ENCODE measurements at regions not wholly inside any gene's neighbourhood (a gene's known extent, or its start where the extent isn't known, plus 50 kb on each side); places are given as distances from the start of the nearest gene placed in this dataset.

DNA sequence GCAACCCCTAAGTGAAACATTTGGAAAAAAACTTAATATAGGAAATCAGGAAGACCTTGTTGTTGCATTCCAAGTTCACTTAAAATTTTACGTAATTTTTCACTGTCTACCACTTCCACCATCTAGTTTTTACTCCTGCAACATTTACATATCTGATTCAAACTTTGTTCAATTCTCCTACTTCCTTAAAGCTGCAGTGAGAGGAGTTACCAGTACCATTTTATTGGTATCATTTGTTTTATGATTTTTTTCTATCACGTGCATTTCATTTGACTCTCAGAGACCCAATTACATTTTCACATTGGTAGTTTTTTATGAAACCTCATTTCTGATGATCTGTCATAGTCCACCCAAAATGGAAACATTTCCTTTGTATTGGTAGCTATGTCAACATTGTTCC lies 284.9 kb upstream of the MDFIC2 start:
- DNase-seq (ENCODE audit: low read depth, low spot score) = no peak
- no peak overlapping the region for H3K27ac ChIP-seq

DNA sequence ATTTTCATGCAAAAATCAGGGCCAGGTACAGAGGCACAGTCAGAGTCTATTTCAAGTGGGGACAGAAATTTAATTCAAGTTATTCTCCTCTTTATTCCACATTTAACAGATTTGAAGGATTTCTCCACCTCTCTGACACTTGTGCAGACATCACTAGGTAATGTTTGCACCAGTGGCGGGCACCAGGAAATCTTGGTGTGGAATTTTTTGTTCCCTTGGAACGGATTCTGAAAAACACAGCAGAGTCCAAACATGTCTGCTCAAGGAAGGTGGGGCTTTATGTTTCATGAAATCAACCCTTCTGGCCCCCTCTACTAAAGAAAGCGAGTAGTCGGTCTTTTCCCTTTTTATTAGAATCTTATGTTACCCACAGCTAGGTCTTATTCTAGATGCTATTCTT lies 271.2 kb upstream of the MDFIC2 start:
- no peak overlapping the region for H3K27ac ChIP-seq
- no peak for DNase-seq (ENCODE audit: low read depth, low spot score)

DNA sequence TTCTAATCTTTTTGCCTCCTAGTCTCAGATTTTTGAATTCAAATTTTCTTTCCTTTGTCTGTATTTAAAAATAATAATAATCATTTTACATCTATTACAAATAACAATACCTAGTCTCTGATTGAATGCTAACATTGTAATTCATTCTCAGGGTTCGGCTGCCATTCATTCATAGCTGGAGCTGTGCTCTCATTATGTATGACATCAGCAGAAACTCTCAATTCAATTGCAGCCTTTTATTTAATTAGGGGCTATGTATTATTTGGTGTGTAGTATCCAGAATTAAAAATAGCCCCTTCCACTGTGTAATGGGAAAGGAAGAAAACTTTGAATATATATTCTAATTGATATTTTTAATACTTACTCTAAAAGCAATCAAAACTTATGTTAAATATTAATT lies 270.4 kb upstream of the MDFIC2 start:
- DNase-seq (ENCODE audit: low read depth, low spot score) = no peak
- no peak overlapping the region for H3K27ac ChIP-seq

DNA sequence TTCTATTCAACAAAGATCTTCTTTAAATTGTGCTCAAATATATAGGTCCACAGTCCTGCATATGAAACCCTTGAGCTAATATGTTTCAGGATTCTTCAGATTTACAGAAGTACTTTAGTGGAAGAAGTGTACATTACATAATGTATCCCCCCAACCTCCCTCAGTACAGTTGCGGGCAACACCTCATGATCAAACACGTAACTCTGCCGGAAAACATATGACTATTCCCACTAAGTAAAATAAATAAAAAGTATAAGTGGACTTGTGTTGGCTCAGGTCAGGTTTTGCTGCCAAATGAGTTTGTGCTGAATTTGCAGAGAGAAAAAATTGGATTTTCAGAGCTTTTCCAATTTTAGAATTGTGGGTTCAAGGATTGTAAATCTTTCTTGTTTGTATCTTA lies 267.6 kb upstream of the MDFIC2 start:
- H3K27ac ChIP-seq = no peak overlapping the region
- no peak for DNase-seq (ENCODE audit: low read depth, low spot score)

DNA sequence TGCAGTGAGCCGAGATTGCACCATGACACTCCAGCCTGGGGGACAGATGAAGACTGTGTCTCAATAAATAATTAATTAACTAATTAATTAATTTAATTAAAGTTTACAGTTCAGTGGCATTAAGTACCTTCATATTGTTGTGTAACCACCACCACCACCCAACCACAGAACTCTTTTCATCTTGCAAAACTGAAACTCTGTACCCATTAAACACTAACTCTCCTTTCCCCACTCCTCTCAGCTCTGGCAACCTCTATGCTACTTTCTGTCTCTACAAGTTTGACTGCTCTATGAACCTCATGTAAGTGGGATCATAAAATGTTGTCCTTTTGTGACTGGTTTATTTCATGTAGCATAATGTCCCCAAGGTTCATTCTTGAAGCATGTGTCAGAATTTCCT lies 259.3 kb upstream of the MDFIC2 start:
- DNase-seq (ENCODE audit: low read depth, low spot score) = no peak
- H3K27ac ChIP-seq = no peak overlapping the region

DNA sequence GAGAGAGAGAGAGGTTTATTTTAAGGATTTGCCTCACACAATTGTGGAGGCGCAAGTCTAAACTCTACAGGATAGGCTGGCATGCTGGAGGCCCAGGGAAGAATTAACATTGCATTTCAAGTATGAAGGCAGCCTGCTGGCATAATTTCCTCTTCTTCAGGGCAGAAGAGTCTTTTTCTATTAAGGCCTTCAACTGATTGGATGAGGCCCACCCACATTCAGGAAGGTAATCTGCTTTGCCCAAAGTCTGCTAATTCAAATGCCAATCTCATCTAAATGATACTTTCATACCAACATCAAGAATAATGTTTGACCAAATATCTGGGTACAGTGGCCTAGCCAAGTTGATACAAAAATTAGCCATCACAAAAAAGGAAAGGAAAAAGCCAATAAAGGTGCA lies 258.1 kb upstream of the MDFIC2 start:
- no peak for DNase-seq (ENCODE audit: low read depth, low spot score)
- H3K27ac ChIP-seq = no peak overlapping the region

DNA sequence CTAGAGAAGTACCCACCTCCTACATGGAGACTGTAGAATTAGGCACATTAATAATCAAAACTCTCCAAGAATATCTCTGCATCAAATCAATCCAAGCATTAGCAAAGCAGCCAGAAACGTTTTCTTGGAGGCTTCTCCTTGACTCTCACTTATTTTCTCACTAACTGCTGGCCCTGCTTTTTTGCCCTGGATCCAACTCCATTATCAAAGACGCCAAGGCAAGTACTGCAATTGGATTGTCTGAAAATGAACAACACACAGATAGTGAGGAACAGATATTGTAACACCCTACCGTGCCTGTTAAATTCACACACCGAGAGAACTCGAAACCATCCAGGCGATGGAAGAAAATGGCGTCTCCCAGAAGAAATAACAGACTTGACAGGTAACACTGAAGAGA lies 256.2 kb upstream of the MDFIC2 start:
- no peak overlapping the region for H3K27ac ChIP-seq
- no peak for DNase-seq (ENCODE audit: low read depth, low spot score)

DNA sequence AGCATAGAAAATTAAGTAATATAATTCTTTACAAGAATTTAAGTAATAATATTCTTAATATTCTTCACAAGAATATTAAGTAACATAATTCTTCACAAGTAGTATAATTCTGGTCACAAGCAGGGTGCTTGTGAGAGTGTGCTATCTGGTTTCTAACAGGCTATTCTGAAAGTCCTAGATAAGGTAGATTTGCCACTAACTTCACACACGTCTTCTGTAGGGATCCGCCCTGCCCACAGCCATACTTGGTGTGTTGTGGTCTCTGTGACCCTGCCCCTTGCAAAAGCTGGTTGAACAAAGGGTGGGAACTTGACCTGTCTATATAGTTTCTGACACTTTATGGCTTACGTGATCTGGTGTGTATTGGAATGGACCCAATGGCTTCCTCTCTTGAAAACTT lies 253.4 kb upstream of the MDFIC2 start:
- no peak for DNase-seq (ENCODE audit: low read depth, low spot score)
- H3K27ac ChIP-seq = no peak overlapping the region

DNA sequence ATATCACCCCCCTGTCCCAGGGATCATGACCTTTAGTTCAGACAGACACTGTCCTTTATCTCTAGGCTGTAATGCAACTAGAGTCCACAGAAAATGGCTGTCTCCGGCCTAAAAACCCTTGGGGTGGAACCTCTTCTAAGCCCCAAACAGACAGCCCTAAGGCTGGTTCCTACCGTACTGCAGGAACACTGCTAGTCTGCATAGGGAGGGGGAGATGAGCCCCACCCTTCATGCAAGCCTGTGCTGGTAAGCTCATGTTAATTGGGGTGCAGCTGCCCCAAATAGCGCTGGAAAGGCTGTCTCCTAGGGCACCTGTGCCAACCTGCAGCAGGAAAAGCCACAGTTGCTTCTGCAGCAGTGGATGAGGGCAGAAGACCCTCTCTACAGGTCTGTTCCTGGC lies 252.1 kb upstream of the MDFIC2 start:
- no peak for DNase-seq (ENCODE audit: low read depth, low spot score)

DNA sequence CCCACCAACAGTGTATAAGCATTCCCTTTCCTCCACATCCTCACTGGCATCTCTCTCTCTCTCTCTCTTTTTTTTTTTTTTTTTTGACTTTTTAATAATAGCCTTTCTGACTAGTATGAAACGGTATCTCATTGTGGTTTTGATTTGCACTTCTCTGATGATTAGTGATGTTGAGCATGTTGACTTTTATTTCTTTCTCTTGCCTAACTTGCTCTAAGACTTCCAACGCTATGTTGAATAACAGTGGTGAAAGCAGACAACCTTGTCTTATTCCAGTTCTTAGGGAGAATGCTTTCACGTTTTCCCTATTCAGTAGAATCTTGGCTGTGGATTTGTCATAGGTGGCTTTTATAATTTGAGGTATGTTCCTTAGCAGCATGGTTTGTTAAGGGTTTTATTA lies 249.4 kb upstream of the MDFIC2 start:
- DNase-seq (ENCODE audit: low read depth, low spot score) = no peak
- no peak overlapping the region for H3K27ac ChIP-seq

More for the DNA sequence above, 252.1 kb upstream of the MDFIC2 start:
- no peak overlapping the region for H3K27ac ChIP-seq

DNA sequence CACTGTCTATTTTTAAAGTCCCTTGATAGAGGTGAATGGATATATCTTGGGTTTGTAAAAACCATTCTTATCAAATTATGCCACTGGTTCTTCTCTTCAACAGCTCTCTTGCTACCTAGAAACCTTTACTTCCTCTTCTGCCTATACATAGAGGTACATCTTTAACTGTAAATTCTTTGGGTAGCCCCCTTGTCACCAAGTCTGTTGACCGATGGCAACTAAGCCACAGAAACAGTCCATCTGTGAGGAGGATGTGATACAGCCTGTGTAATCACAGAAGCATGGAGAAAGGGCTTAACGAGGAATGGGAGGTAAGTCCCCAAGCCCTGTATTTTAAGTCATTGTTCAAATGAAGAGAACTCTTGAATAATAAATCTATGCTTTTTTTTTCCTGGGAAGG lies 246.5 kb upstream of the MDFIC2 start:
- DNase-seq (ENCODE audit: low read depth, low spot score) = no peak
- H3K27ac ChIP-seq = no peak overlapping the region

DNA sequence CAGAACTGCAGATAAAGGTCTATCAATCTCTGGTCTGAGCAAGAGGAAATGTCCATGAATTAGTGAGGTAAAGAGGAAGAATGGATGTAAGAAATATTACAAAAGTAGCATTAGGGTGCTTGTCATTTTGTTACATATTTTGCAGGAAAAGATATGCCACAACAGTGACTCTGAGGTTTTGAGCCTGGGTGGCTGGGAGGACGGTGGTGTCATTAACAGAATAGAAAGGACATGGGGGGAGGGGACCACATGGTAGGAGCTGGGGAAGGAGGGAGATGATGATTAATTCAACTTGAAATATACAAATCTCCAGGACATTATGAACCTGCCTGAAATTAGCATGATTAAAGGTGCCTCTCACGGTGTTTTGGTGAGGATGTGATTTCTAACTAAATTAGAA lies 245.5 kb upstream of the MDFIC2 start:
- no peak for DNase-seq (ENCODE audit: low read depth, low spot score)
- H3K27ac ChIP-seq = no peak overlapping the region

DNA sequence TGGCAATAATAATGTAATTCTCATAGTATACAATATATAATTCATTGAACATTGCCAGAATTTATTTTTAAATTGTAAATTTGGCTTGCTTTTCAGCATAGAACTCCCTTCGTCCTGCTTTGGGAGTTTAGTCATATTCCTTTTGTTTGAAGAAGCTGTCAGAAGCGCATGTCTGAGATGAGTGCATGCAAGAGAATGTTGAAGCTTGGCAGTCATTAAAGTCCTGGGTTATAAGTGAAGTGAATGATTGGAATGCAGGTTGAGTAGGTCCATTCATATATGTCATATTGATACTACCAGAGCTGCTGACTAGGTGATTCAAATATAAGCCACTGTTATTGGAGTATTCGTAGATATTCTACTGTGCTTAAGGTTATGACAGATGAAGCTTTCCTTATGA lies 243.6 kb upstream of the MDFIC2 start:
- DNase-seq (ENCODE audit: low read depth, low spot score) = peak; percentile 48

DNA sequence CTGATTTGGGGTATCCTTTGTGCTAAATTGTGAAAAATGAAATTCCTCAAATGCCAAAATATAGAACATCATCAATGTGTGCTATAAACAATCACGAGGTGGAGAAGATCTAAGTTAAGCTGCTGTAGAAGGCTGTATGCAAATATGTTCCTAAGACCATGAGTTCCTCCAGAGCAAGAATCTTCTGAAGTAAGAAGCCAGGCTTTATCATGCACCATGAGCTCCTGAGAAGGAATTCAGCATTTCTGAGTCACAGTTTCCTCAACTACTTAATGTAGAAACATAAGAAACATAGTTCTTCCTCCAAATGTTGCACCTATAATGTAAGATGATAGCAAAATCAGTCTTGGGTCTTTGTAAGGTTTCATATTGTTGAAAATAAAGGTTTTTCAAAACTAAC lies 241.7 kb upstream of the MDFIC2 start:
- H3K27ac ChIP-seq = no peak overlapping the region
- no peak for DNase-seq (ENCODE audit: low read depth, low spot score)

More for the DNA sequence above, 243.6 kb upstream of the MDFIC2 start:
- H3K27ac ChIP-seq = no peak overlapping the region

DNA sequence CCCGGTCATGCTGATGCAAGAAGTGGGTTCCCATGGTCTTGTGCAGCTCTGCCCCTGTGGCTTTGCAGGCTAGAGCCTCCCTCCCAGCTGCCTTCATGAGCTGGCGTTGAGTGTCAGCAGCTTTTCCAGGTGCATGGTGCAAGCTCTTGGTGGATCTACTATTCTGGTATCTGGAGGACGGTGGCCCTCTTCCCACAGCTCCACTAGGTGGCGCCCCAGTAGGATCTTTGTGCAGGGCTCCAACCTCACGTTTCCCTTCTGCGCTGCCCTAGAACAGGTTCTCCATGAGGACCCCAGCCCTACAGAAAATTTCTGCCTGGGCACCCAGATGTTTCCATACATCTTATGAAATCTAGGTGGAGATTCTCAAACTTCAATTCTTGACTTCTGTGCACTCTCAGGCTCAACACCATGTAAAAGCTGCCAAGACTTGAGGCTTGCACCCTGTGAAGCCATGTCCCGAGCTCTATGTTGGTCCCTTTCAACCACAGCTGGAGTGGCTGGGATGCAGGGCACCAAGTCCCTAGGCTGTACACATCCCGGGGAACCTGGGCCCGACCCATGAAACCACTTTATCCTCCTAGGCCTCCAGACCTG lies 238.4 kb upstream of the MDFIC2 start:
- DNase-seq (ENCODE audit: low read depth, low spot score) = peak; percentile 8
- no peak overlapping the region for H3K27ac ChIP-seq

DNA sequence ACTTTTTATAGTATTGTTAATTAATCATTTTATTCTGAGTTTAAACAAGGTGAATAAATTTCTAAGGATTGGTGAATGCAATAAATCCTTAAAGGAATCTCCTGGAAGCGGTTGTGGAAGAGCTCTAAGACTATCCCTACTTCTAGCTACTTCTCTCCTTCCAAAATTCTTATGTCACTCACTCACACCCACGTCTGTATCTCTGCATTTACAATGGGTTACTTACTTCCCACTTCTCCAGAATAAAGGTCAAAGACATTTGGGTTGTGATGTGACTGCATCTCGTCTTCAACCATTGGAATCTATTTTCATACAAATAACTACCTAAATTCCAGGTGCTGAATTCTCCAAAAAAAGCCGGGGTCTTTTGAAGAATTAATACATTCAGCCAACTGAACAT lies 234.2 kb upstream of the MDFIC2 start:
- H3K27ac ChIP-seq = no peak overlapping the region
- no peak for DNase-seq (ENCODE audit: low read depth, low spot score)

DNA sequence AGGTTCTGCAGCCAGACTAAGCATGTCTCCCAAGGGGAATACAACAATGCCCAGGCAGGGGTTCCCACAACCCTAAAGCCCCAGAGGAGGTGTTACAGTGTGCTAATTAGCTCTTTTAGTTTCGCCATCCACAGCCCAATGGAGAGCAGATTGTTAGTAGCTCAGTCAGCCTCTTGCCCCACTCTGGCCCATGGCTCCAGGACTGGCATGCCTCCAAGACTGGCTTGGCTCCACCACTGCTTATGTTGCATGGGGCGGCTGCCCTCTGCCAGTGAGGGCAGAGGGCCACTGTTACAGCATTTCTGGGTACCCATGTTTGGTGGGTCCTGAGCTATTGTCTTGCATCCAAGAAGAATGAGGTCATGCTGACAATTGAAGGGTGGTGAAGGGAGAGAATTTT lies 231.1 kb upstream of the MDFIC2 start:
- no peak overlapping the region for H3K27ac ChIP-seq
- DNase-seq (ENCODE audit: low read depth, low spot score) = no peak

DNA sequence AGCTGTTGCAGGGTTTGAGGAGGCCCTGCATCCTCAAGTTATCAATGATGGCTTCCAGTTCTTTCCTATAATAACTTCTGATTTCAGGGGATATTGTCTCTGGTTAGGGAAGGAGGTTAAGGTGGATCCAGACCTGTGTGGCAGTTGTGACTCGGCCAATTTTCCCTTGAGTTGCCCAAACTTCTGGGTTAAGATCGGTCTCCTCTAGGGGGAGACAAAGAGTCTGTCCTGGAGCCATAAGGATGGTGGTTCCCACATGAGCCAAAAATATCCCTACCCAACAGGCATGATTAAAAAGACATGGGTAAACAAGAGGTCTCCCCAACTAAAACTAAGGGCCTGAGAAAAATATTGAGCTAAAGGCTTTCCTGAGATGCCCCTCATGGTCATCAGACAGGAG lies 227.5 kb upstream of the MDFIC2 start:
- no peak overlapping the region for H3K27ac ChIP-seq
- DNase-seq (ENCODE audit: low read depth, low spot score) = no peak

DNA sequence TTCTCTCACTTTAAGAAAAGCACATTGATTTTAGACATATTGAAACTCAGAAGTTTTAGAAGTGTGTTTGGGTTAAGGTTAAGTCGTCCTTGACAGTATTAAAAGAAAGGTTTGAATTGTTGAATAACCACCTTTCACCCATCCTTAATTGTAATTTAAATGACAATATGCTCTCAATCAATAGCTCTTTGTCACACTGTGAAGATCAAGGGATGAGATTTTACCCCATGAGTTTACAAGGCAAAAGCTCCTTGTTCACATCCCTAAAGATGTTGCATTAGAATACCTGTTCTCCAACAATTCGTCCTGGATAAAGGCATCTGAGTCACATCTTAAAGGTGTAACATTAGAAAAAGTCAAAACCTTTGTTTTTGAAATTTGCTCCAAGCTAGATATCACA lies 220.4 kb upstream of the MDFIC2 start:
- no peak overlapping the region for H3K27ac ChIP-seq
- no peak for DNase-seq (ENCODE audit: low read depth, low spot score)

DNA sequence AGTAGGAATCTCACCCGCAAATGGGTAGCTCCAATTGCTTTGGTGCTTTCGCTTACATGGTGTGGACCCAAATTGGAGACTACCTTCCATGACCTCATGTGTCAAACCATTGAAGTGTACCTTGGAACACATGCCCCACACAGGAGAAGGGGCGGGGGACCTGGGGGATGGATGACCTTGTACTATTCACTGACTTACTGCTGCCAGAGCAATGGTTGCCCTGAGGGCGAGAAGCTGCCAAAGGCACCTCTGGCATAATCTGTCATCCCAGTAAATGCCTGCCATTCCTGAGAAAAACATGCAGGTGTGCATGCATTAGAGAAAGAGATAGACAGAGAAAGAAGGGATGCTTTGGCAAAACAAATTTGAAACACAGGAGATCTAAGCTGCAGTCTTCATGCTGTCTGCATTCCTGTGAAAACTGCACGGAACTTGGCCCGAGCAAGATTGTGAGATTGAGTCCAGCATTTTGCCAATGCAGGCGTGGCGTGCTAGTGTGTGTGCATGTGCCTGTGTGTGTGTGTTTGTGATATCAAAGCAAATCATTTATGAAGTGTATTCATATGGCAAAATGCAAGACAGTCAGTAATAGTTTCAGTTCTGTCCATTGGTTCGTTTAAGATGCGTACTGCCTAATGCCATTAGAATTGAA lies 219.5 kb upstream of the MDFIC2 start:
- H3K27ac ChIP-seq = no peak overlapping the region
- no peak for DNase-seq (ENCODE audit: low read depth, low spot score)

DNA sequence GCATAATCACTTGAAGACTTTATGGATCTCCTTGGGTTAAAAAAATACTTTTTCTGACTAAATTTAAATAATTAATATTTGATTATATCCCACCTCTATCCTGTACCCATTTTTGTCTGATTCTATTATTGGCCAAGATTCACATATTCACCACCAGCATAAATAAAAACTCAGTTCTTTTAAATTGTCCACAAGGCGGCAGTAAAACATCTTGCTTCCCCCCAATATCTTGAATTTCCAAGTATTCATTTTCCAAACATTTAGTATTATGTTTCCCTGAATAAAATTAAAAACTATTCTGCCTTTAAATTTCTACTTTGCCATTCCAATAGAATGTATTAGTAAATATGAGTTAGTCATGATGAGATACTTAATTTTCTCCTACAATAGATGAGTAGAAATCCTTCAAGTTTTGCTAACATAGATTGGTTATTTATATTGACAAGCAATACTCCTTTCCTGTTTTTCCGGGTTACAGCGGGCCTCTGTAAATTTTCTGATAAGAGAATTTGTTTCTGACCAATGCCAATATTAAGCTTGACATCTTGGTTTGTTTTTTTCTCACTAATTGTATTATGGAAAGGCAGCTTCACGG lies 218.7 kb upstream of the MDFIC2 start:
- H3K27ac ChIP-seq = no peak overlapping the region
- DNase-seq (ENCODE audit: low read depth, low spot score) = no peak

DNA sequence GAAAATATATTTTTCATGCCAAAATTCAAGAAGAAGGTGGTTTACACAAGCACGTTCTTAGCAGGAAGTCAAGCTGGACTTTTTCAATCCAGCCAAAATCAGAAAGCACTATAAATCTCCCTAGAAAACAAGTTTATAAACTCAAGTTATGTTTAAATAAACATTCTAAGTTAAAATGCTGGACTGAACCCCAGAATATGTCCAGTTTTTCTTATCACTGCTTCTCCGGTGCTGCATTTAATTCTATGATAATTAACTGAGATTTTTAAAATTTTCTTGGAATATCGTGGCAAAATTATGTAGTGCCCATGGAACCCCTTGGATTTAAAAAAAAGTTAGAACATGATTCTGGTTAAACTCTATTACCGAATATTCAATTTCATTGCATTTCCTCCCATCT lies 218.2 kb upstream of the MDFIC2 start:
- no peak overlapping the region for H3K27ac ChIP-seq
- no peak for DNase-seq (ENCODE audit: low read depth, low spot score)
